Chondrocyte (in vitro differentiated cells): ENCODE measurements at regions not wholly inside any gene's neighbourhood (a gene's known extent, or its start where the extent isn't known, plus 50 kb on each side); places are given as distances from the start of the nearest gene placed in this dataset.

Source experiments
- DNase-seq: peaks from one replicate; pipeline ENCODE4 v3.0.0; 2021; ENCODE audit warnings: mixed read lengths, low spot score
- H3K27ac Mint-ChIP-seq: one replicate; pipeline ENCODE4 v1.8.0; 2021; ENCODE audit warnings: mild to moderate bottlenecking, moderate library complexity, mixed read lengths; ENCODE audit not compliant: unreplicated experiment
- H3K27me3 Mint-ChIP-seq: 2 replicates; pipeline ENCODE4 v1.8.0; 2021; ENCODE audit warnings: low read depth, mixed read lengths
- H3K36me3 Mint-ChIP-seq: 2 replicates; pipeline ENCODE4 v1.8.0; 2021; ENCODE audit warnings: low read depth, mixed read lengths
- H3K4me1 Mint-ChIP-seq: 2 replicates; pipeline ENCODE4 v1.8.0; 2021; ENCODE audit warnings: low read depth, mild to moderate bottlenecking, mixed read lengths
- H3K4me3 Mint-ChIP-seq: one replicate; pipeline ENCODE4 v1.8.0; 2021; ENCODE audit warnings: mild to moderate bottlenecking, moderate library complexity, mixed read lengths; ENCODE audit not compliant: unreplicated experiment
- H3K9me3 Mint-ChIP-seq: 2 replicates; pipeline ENCODE4 v1.8.0; 2021; ENCODE audit warnings: low read depth, mixed read lengths
- TF ChIP-seq, protein P1 (sequence below): fragments of 200-600 bp; sonication (generic); IDR thresholded peaks from 2 replicates; pipeline ENCODE4 v1.5.0; 2021; ENCODE audit warnings: antibody characterized with exemption, mild to moderate bottlenecking, moderate library complexity

DNA sequence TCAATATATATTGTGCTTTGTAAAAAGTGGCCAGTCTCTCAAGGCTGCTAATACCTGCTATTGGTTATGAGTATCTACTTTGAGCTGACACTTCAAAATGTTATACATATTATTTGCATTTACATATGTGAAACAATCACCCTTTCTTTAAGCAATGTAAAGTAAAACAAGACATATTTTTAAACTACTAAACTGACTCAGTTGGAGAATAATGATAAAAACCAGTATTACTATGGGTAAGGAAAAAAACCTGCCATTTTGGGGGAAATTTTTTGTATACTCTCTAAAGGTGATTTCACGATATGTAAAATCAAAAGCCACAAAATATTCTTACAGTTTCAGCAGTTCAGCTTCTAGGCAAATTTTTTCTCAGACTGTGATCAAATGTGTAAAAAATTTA lies 232.3 kb downstream of the PRL start:
- H3K27me3 Mint-ChIP-seq, result no peaks in the 10 kb centered on the region
- no peak overlapping the region for H3K4me3 Mint-ChIP-seq

DNA sequence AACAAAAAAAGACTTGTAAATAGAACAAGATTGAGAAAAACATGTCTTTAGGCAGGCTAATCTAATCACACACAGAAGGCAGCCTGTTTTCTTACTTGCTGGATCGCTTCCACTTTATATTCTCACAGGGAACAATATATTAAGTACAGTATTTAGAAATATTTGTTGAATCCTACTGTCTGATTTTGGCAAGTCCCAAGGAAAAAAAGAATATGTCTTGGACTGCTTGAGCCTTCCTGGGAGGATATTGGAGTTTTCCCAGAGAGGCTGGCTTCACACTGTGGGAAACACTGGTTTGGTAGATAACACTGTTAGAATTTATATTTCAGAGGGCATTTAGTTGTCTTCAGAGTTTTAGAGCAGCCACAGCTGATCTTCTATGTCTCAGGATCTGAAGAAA lies 229.7 kb downstream of the PRL start:
- peaks cover 1% of the 10 kb centered on the region for H3K36me3 Mint-ChIP-seq
- no peak for DNase-seq
- H3K27ac Mint-ChIP-seq, result peak overlapping the region; percentile 81
- no peak overlapping the region for H3K4me3 Mint-ChIP-seq
- TF ChIP-seq, protein P1, sequence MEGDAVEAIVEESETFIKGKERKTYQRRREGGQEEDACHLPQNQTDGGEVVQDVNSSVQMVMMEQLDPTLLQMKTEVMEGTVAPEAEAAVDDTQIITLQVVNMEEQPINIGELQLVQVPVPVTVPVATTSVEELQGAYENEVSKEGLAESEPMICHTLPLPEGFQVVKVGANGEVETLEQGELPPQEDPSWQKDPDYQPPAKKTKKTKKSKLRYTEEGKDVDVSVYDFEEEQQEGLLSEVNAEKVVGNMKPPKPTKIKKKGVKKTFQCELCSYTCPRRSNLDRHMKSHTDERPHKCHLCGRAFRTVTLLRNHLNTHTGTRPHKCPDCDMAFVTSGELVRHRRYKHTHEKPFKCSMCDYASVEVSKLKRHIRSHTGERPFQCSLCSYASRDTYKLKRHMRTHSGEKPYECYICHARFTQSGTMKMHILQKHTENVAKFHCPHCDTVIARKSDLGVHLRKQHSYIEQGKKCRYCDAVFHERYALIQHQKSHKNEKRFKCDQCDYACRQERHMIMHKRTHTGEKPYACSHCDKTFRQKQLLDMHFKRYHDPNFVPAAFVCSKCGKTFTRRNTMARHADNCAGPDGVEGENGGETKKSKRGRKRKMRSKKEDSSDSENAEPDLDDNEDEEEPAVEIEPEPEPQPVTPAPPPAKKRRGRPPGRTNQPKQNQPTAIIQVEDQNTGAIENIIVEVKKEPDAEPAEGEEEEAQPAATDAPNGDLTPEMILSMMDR, result no peak
- no peaks in the 10 kb centered on the region for H3K27me3 Mint-ChIP-seq
- H3K9me3 Mint-ChIP-seq, result no peaks in the 10 kb centered on the region
- H3K4me1 Mint-ChIP-seq, result peaks cover 60% of the 10 kb centered on the region

More for the DNA sequence above, 232.3 kb downstream of the PRL start:
- Mint-ChIP-seq H3K4me1 (peaks cover 37% of the 10 kb centered on the region), H3K36me3 (peaks cover 1% of the 10 kb centered on the region), H3K9me3 (no peaks in the 10 kb centered on the region), H3K27ac (no peak overlapping the region)
- DNase-seq, result no peak
- TF ChIP-seq, protein P1, result no peak

GRCh38 chr6:22067671-22068070 lies 229.2 kb downstream of the PRL start:
- Mint-ChIP-seq H3K27me3 (no peaks in the 10 kb centered on the region), H3K4me1 (peaks cover 66% of the 10 kb centered on the region), H3K4me3 (no peak overlapping the region), H3K27ac (peak overlapping the region; percentile 81), H3K9me3 (no peaks in the 10 kb centered on the region), H3K36me3 (peaks cover 1% of the 10 kb centered on the region)
- TF ChIP-seq, protein P1, result no peak
- no peak for DNase-seq

- no peak overlapping the region for H3K4me3 Mint-ChIP-seq
- H3K36me3 Mint-ChIP-seq, result no peaks in the 10 kb centered on the region
- H3K27me3 Mint-ChIP-seq, result no peaks in the 10 kb centered on the region
- peak overlapping the region; percentile 43 for H3K27ac Mint-ChIP-seq
- H3K4me1 Mint-ChIP-seq, result peaks cover 76% of the 10 kb centered on the region
- TF ChIP-seq, protein P1, result no peak
- DNase-seq, result no peak
- H3K9me3 Mint-ChIP-seq, result no peaks in the 10 kb centered on the region
Observed at GRCh38 chr6:22068561-22069305, 228.1 kb downstream of the PRL start.

DNA sequence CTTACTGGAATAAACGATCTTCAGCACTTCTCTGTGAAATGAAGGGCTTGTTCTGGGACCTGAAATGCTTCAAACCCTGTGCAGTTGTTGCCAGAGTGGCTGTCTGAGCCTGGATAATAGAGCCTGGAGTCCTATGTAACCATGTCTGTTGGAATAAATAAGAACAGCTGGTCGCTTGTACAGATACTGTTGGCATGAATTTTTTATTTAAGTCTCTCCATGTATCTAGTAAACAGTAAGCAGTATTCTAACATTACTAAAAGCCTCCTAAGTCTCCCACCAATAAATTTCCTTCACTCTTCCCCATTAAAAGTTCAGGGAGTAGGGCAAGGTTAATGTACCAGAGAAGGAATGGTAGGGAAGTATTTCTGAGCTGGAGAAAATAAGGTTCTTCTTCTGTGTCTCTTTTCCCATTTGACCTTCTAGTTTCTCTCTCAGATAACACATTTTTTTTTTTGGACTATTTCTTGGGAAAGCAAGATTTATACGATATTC lies 227.5 kb downstream of the PRL start:
- Mint-ChIP-seq H3K27ac (no peak overlapping the region), H3K4me1 (peaks cover 81% of the 10 kb centered on the region), H3K27me3 (no peaks in the 10 kb centered on the region), H3K36me3 (peaks cover under 1% of the 10 kb centered on the region), H3K9me3 (no peaks in the 10 kb centered on the region), H3K4me3 (no peak overlapping the region)
- DNase-seq, result no peak
- TF ChIP-seq, protein P1, result no peak
